DOHH2 (cell line): ENCODE measurements at regions not wholly inside any gene's neighbourhood (a gene's known extent, or its start where the extent isn't known, plus 50 kb on each side); places are given as distances from the start of the nearest gene placed in this dataset.

Experiments used
- EZH2phosphoT487 ChIP-seq: fragments of 200-600 bp; sonication (generic); IDR thresholded peaks from 2 replicates; pipeline ENCODE4 v1.6.1; 2017; ENCODE audit warnings: borderline replicate concordance, mild to moderate bottlenecking, antibody characterized with exemption, low read length, moderate library complexity, mixed read lengths
- TF ChIP-seq, protein P1 (sequence below): fragments of 200-600 bp; sonication (generic); IDR thresholded peaks from one replicate; pipeline ENCODE4 v1.5.1; 2014; ENCODE audit warnings: antibody characterized with exemption, mild to moderate bottlenecking, low read depth, low read length; ENCODE audit not compliant: poor library complexity, severe bottlenecking

DNA sequence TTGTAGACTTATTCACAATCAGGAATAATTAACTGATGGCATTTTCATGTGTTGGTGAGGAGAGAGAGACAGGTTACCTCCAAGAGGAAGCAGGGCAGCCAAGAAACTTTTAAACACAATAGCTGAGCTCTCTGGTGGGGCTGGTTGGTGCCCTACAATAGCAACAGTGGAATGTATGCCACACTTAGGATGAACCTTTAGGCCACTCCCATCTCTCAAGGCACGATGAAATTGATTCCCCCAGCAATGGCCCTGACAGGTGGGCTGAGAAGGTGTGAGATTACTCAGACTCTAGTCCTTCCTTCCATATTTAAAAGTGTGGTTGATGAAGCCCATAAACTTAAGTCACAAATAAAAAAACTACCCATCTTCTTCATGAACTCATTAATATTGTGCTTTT lies 219.4 kb upstream of the CYRIA start:
- TF ChIP-seq, protein P1, sequence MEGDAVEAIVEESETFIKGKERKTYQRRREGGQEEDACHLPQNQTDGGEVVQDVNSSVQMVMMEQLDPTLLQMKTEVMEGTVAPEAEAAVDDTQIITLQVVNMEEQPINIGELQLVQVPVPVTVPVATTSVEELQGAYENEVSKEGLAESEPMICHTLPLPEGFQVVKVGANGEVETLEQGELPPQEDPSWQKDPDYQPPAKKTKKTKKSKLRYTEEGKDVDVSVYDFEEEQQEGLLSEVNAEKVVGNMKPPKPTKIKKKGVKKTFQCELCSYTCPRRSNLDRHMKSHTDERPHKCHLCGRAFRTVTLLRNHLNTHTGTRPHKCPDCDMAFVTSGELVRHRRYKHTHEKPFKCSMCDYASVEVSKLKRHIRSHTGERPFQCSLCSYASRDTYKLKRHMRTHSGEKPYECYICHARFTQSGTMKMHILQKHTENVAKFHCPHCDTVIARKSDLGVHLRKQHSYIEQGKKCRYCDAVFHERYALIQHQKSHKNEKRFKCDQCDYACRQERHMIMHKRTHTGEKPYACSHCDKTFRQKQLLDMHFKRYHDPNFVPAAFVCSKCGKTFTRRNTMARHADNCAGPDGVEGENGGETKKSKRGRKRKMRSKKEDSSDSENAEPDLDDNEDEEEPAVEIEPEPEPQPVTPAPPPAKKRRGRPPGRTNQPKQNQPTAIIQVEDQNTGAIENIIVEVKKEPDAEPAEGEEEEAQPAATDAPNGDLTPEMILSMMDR, result no peak
- no peak for TF ChIP-seq EZH2phosphoT487
